Mesothelial cell of epicardium (in vitro differentiated cells): ENCODE measurements at regions not wholly inside any gene's neighbourhood (a gene's known extent, or its start where the extent isn't known, plus 50 kb on each side); places are given as distances from the start of the nearest gene placed in this dataset.

Experiments
- DNase-seq, 2 experiments: peaks; one replicate each; pipeline ENCODE4 v3.0.0; 2021; ENCODE audit warnings: low spot score in 2 of 2; ENCODE audit not compliant: unreplicated experiment in 2 of 2
- H3K27ac Mint-ChIP-seq: 2 replicates; pipeline ENCODE4 v1.8.0; 2021; ENCODE audit warnings: mixed read lengths
- H3K27me3 Mint-ChIP-seq: 2 replicates; pipeline ENCODE4 v1.8.0; 2021; ENCODE audit warnings: low read depth, mixed read lengths
- H3K36me3 Mint-ChIP-seq: 2 replicates; pipeline ENCODE4 v1.8.0; 2021; ENCODE audit warnings: mixed read lengths
- H3K4me1 Mint-ChIP-seq: 2 replicates; pipeline ENCODE4 v1.8.0; 2021; ENCODE audit warnings: mixed read lengths
- H3K4me3 Mint-ChIP-seq: 2 replicates; pipeline ENCODE4 v1.8.0; 2021; ENCODE audit warnings: mild to moderate bottlenecking, moderate library complexity, mixed read lengths
- H3K9me3 Mint-ChIP-seq: 2 replicates; pipeline ENCODE4 v1.8.0; 2021; ENCODE audit warnings: mixed read lengths
- TF ChIP-seq, protein P1 (sequence below): fragments of 200-600 bp; sonication (generic); IDR thresholded peaks from one replicate; pipeline ENCODE4 v1.5.0; 2021; ENCODE audit warnings: antibody characterized with exemption; ENCODE audit not compliant: unreplicated experiment

DNA sequence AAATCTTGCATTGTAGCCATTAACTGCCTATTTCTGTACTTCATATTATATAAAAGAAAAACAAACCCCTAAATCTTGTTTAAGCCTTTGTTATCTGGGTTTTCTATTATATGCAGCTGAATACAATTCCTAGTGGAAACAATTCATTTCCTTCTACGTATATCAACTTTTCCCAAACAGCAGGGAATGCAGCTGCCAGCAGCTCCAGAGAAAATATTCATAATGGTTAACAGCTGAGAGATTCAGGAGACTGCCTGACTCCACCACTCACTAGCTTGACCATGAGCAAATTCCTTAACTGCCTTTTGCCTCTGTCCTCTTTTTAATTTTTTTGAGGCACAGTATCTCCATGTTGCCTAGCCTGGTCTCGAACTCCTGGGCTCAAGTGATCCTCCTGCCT is 146.2 kb downstream of the SPATA18 start:
- TF ChIP-seq, protein P1, sequence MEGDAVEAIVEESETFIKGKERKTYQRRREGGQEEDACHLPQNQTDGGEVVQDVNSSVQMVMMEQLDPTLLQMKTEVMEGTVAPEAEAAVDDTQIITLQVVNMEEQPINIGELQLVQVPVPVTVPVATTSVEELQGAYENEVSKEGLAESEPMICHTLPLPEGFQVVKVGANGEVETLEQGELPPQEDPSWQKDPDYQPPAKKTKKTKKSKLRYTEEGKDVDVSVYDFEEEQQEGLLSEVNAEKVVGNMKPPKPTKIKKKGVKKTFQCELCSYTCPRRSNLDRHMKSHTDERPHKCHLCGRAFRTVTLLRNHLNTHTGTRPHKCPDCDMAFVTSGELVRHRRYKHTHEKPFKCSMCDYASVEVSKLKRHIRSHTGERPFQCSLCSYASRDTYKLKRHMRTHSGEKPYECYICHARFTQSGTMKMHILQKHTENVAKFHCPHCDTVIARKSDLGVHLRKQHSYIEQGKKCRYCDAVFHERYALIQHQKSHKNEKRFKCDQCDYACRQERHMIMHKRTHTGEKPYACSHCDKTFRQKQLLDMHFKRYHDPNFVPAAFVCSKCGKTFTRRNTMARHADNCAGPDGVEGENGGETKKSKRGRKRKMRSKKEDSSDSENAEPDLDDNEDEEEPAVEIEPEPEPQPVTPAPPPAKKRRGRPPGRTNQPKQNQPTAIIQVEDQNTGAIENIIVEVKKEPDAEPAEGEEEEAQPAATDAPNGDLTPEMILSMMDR: no peak
- DNase-seq: no peak
- Mint-ChIP-seq H3K27ac (no peak overlapping the region), H3K4me3 (no peak overlapping the region), H3K9me3 (peaks cover 6% of the 10 kb centered on the region), H3K4me1 (peaks cover 9% of the 10 kb centered on the region), H3K36me3 (no peaks in the 10 kb centered on the region), H3K27me3 (no peaks in the 10 kb centered on the region)

DNA sequence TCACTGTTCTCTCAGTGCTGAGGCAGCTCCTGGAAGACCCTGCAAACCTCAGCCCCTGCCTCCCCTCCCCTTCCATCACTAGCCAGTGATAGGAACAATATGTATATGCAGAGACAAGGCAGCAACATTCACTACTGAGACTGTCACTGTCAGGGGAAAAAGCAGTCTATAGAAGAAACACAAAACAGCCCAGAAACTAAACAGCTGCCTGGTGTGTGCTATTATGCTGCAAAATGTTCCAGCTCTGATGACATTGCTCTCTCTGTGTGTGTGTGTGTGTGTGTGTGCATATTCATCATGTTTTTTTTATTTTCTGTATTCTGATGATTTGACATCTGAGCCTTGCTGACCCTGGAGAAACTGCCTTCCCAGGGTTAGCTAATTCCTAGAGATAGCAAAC is 147.2 kb downstream of the SPATA18 start:
- Mint-ChIP-seq H3K27me3 (no peaks in the 10 kb centered on the region), H3K27ac (no peak overlapping the region), H3K4me3 (no peak overlapping the region), H3K36me3 (no peaks in the 10 kb centered on the region), H3K4me1 (peaks cover 12% of the 10 kb centered on the region), H3K9me3 (peaks cover 6% of the 10 kb centered on the region)
- TF ChIP-seq, protein P1: no peak
- DNase-seq: no peak

DNA sequence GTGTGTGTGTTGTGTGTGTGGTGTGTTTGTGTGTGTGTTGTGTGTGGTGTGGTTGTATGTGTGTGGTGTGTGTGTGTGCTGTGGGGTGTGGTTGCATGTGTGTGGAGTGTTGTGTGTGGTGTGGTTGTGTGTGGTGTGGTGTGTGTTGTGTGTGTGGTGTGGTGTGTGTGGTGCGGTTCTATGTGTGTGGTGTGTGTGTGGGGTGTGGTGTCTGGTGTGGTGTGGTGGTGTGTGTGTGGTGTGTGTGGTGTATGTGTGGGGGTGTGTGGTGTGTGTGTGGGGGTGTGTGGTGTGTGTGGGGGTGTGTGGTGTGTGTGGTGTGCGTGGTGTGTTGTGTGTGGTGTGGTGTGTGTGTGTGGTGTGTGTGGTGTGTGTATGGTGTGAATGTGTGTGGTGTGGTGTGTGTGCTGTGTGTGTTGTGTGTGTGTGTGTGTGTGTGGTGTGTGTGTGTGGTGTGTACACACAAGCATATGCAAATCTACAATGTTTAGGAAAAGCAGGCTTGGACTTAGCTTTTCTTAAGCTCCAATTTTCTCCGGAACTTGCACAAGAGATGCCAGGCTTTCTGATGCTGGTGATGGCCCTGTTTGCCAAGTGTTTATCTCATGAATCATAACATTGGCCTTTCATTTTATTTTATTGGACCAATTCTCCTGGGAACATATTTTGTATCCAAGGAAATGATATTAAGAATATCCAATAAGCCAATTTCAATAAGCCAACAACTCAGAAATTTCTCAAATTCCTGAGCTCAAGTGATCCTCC is 148.7 kb downstream of the SPATA18 start:
- no peak for DNase-seq
- TF ChIP-seq, protein P1: no peak
- peaks cover 6% of the 10 kb centered on the region for H3K9me3 Mint-ChIP-seq
- H3K36me3 Mint-ChIP-seq: no peaks in the 10 kb centered on the region
- no peak overlapping the region for H3K27ac Mint-ChIP-seq
- H3K4me1 Mint-ChIP-seq: peaks cover 12% of the 10 kb centered on the region
- H3K27me3 Mint-ChIP-seq: no peaks in the 10 kb centered on the region
- H3K4me3 Mint-ChIP-seq: no peak overlapping the region

DNA sequence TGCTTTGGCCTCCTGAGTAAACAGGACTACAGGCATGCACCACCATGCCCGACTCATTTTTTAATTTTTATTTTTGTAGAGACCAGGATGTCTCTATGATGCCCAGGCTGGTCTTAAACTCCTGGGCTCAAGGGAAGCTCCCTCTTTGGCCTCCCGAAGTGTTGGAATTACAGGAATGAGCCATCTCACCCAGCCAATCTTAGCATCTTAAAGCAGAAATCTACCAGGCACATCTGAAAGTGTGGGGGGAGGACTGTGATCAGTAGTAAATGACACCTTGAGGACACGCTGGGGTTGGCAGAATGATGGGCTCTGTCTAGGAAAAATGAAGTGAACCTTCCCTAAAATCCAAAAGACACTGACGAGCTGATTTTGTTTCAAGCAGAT is 149.2 kb downstream of the SPATA18 start:
- DNase-seq: no peak
- Mint-ChIP-seq H3K36me3 (no peaks in the 10 kb centered on the region), H3K4me3 (no peak overlapping the region), H3K27ac (no peak overlapping the region), H3K4me1 (peaks cover 12% of the 10 kb centered on the region), H3K9me3 (peaks cover 6% of the 10 kb centered on the region), H3K27me3 (no peaks in the 10 kb centered on the region)
- TF ChIP-seq, protein P1: no peak

DNA sequence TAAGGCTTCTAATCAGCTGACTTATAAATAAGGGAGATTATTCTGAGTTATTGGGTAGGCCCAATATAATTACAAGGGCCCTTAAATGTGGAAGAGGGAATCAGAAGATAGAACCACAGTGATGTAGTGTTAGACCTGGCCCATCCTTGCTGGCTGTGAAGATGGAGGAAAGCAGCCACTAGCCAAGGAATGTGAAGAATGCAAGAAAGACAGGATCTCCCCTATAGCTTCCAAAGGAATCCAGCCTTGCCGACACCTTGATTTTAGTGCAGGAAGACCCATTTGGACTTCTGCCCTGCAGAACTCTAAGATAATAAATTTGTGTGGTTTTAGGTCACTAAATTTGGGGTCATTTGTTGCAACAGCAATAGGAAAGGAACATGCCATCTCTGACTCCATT is 150.6 kb downstream of the SPATA18 start:
- TF ChIP-seq, protein P1: no peak
- peaks cover 6% of the 10 kb centered on the region for H3K9me3 Mint-ChIP-seq
- DNase-seq: no peak
- no peaks in the 10 kb centered on the region for H3K36me3 Mint-ChIP-seq
- peaks cover 10% of the 10 kb centered on the region for H3K4me1 Mint-ChIP-seq
- no peak overlapping the region for H3K27ac Mint-ChIP-seq
- no peaks in the 10 kb centered on the region for H3K27me3 Mint-ChIP-seq
- H3K4me3 Mint-ChIP-seq: no peak overlapping the region
